ENCODE measurements at regions not wholly inside any gene's neighbourhood (a gene's known extent, or its start where the extent isn't known, plus 50 kb on each side); places are given as distances from the start of the nearest gene placed in this dataset.

GRCh38 chr10:44725404-44725803, 185.7 kb upstream of the TMEM72 start:
- no peak overlapping the region for H3K27ac Mint-ChIP-seq (ENCODE audit: unreplicated experiment)
- no TSS peak for BruUV-seq (replicated peaks)
- peaks cover 3% of the 10 kb centered on the region for H3K9me3 Mint-ChIP-seq (ENCODE audit: low read depth, unreplicated experiment)
- no peak for TF ChIP-seq CTCF (IDR thresholded peaks at IDR 0.05; ENCODE audit: unreplicated experiment)
- H3K4me1 Mint-ChIP-seq (ENCODE audit: low read depth, unreplicated experiment): peaks cover 11% of the 10 kb centered on the region
- no peak overlapping the region for H3K4me3 Mint-ChIP-seq (ENCODE audit: low read depth, unreplicated experiment)
- H3K36me3 Mint-ChIP-seq (ENCODE audit: insufficient read depth, unreplicated experiment): no peaks in the 10 kb centered on the region
- CTCF ChIA-PET: no interaction called here
- DNase-seq: no peak
- intact Hi-C loops (cut with micrococcal nuclease; ENCODE audit: unreplicated experiment): no loop called here
- H3K27me3 Mint-ChIP-seq (ENCODE audit: unreplicated experiment): no peaks in the 10 kb centered on the region

- DNase-seq: no peak
- no peak for TF ChIP-seq CTCF (IDR thresholded peaks at IDR 0.05; ENCODE audit: unreplicated experiment)
- no TSS peak for BruUV-seq (replicated peaks)
- intact Hi-C loops (cut with micrococcal nuclease; ENCODE audit: unreplicated experiment): loop anchor here (5.0 kb wide), 1 partner anchor 126 kb away; no protein-coding TSS in a partner anchor
- no peak overlapping the region for H3K27ac Mint-ChIP-seq (ENCODE audit: unreplicated experiment)
- H3K27me3 Mint-ChIP-seq (ENCODE audit: unreplicated experiment): no peaks in the 10 kb centered on the region
- H3K9me3 Mint-ChIP-seq (ENCODE audit: low read depth, unreplicated experiment): no peaks in the 10 kb centered on the region
- CTCF ChIA-PET: no interaction called here
- no peak overlapping the region for H3K4me3 Mint-ChIP-seq (ENCODE audit: low read depth, unreplicated experiment)
- H3K4me1 Mint-ChIP-seq (ENCODE audit: low read depth, unreplicated experiment): peaks cover 11% of the 10 kb centered on the region
- H3K36me3 Mint-ChIP-seq (ENCODE audit: insufficient read depth, unreplicated experiment): peaks cover 4% of the 10 kb centered on the region
These were observed 179.9 kb upstream of the TMEM72 start for GRCh38 chr10:44731283-44731682.

- no peaks in the 10 kb centered on the region for H3K27me3 Mint-ChIP-seq (ENCODE audit: unreplicated experiment)
- H3K4me3 Mint-ChIP-seq (ENCODE audit: low read depth, unreplicated experiment): no peak overlapping the region
- CTCF ChIA-PET: interaction anchor here (0.6 to 0.9 kb wide), 3 partner anchors 115 to 1155 kb away, joined by 3 to 8 read pairs (median 3); no protein-coding TSS in a partner anchor
- peak; percentile 27 for DNase-seq
- intact Hi-C loops (cut with micrococcal nuclease; ENCODE audit: unreplicated experiment): loop anchor here (5.0 kb wide), 1 partner anchor 124 kb away; no protein-coding TSS in a partner anchor
- no peak overlapping the region for H3K27ac Mint-ChIP-seq (ENCODE audit: unreplicated experiment)
- peaks cover 11% of the 10 kb centered on the region for H3K4me1 Mint-ChIP-seq (ENCODE audit: low read depth, unreplicated experiment)
- H3K9me3 Mint-ChIP-seq (ENCODE audit: low read depth, unreplicated experiment): no peaks in the 10 kb centered on the region
- TF ChIP-seq CTCF (IDR thresholded peaks at IDR 0.05; ENCODE audit: unreplicated experiment): peak; percentile 61
- H3K36me3 Mint-ChIP-seq (ENCODE audit: insufficient read depth, unreplicated experiment): peaks cover 4% of the 10 kb centered on the region
- BruUV-seq (replicated peaks): no TSS peak
These were observed 177.3 kb upstream of the TMEM72 start for GRCh38 chr10:44733501-44734488.

- CTCF ChIA-PET: no interaction called here
- H3K36me3 Mint-ChIP-seq (ENCODE audit: insufficient read depth, unreplicated experiment): no peaks in the 10 kb centered on the region
- intact Hi-C loops (cut with micrococcal nuclease; ENCODE audit: unreplicated experiment): no loop called here
- no peaks in the 10 kb centered on the region for H3K9me3 Mint-ChIP-seq (ENCODE audit: low read depth, unreplicated experiment)
- no peak overlapping the region for H3K27ac Mint-ChIP-seq (ENCODE audit: unreplicated experiment)
- H3K4me3 Mint-ChIP-seq (ENCODE audit: low read depth, unreplicated experiment): no peak overlapping the region
- no TSS peak for BruUV-seq (replicated peaks)
- H3K4me1 Mint-ChIP-seq (ENCODE audit: low read depth, unreplicated experiment): no peaks in the 10 kb centered on the region
- no peak for DNase-seq
- TF ChIP-seq CTCF (IDR thresholded peaks at IDR 0.05; ENCODE audit: unreplicated experiment): no peak
- H3K27me3 Mint-ChIP-seq (ENCODE audit: unreplicated experiment): no peaks in the 10 kb centered on the region
These were observed 168.9 kb upstream of the TMEM72 start for GRCh38 chr10:44742248-44742647.

Measured in Calu3 (cell line).